ENCODE measurements at regions not wholly inside any gene's neighbourhood (a gene's known extent, or its start where the extent isn't known, plus 50 kb on each side); places are given as distances from the start of the nearest gene placed in this dataset.

DNA sequence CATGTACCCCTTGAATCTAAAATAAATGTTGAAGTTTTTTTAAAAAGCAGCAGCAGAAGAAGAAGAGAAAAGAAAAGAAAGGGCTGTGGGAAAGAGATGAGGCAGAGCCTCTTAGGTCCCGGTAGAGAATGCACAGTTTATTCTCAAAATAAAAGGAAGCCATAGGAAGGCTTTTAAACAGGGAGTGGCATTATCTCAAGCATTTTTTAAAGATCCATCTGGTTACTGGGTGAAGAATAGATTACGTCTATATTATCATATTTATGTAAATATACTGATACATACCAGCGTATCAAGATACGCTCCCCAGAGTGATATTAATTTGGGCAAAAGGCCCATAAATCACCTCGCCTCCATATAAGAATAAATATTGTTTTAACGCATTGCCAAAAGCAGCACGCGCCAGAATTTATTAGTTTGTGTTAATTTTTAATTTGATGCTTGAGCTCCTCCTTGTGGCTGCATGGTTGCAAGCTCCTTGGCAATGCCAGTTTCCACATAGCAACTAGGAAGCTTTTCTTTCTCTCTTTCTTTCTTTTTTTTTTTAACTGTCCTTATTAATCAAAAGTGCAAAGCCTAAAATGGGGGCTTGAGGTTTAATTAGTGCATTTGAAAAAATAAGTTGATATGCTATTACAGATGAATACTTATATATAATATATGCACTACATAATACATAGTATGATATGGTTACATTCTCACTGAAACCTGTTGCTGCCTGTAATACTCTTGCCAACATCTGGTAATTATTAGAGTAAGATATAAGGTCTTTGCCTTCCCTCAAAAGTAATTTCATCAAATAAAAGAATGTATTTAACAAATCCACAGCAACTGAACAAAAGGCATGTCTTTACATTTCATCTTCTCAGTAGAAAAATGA is 242.8 kb upstream of the UBE2E2 start:
- TF ChIP-seq, protein P1, sequence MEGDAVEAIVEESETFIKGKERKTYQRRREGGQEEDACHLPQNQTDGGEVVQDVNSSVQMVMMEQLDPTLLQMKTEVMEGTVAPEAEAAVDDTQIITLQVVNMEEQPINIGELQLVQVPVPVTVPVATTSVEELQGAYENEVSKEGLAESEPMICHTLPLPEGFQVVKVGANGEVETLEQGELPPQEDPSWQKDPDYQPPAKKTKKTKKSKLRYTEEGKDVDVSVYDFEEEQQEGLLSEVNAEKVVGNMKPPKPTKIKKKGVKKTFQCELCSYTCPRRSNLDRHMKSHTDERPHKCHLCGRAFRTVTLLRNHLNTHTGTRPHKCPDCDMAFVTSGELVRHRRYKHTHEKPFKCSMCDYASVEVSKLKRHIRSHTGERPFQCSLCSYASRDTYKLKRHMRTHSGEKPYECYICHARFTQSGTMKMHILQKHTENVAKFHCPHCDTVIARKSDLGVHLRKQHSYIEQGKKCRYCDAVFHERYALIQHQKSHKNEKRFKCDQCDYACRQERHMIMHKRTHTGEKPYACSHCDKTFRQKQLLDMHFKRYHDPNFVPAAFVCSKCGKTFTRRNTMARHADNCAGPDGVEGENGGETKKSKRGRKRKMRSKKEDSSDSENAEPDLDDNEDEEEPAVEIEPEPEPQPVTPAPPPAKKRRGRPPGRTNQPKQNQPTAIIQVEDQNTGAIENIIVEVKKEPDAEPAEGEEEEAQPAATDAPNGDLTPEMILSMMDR (IDR thresholded peaks at IDR 0.05), result no peak
- H3K4me3 ChIP-seq (ENCODE audit: low read length), result no peak overlapping the region
- ChIA-PET CTCF (no interaction called here), POLR2A (interaction anchor here (0.6 kb wide), 1 partner anchor 236 kb away, joined by 3 read pairs; no protein-coding TSS in a partner anchor)
- H3K9me3 ChIP-seq (ENCODE audit: control insufficient read depth in 1 of 2, insufficient read depth in 1 of 2, low read length in 2 of 2), result no peaks in the 10 kb centered on the region
- H3K27me3 ChIP-seq (ENCODE audit: control insufficient read depth in 1 of 2, insufficient read depth in 2 of 2, low read length in 2 of 2), result no peaks in the 10 kb centered on the region
- H3K27me3 Mint-ChIP-seq, result no peaks in the 10 kb centered on the region
- no peaks in the 10 kb centered on the region for H3K4me1 ChIP-seq (ENCODE audit: insufficient read depth, low read length)
- ATAC-seq (ENCODE audit: poor library complexity), result no peak
- no peaks in the 10 kb centered on the region for H3K4me1 Mint-ChIP-seq (ENCODE audit: low read depth)
- H3K27ac ChIP-seq (ENCODE audit: low read depth in 1 of 2, low read length in 2 of 2), result no peak overlapping the region
- DNase-seq, result peak in 1 of 14 experiments; percentile 7
- H3K9me3 Mint-ChIP-seq, result no peaks in the 10 kb centered on the region
- H3K36me3 ChIP-seq (ENCODE audit: insufficient read depth, low read length), result no peaks in the 10 kb centered on the region
- intact Hi-C loops (cut with DNase I, micrococcal nuclease), result no loop called here
- H3K4me3 Mint-ChIP-seq, result no peak overlapping the region
- no peak overlapping the region for H3K27ac Mint-ChIP-seq
- no peaks in the 10 kb centered on the region for H3K36me3 Mint-ChIP-seq (ENCODE audit: low read depth)

DNA sequence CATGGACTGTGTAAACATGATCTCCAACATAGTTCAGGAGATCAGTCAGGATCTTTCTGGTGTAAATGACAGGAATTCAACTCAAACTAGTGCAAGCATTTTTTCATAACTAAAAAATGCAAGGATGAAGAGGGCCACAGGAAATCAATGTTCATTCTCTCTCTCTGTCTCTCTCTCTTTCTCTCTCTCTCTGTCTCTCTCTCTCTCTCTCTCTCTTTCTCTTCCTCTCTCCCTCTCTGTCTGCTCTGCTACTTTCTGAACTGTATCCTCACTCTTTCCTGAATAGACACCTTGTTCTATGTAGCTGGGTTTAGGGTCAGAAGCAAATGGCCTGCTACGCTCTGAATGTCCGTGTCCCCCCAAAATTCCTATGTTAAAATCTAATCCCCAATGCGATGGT is 240.9 kb upstream of the UBE2E2 start:
- H3K27me3 Mint-ChIP-seq, result no peaks in the 10 kb centered on the region
- intact Hi-C loops (cut with DNase I, micrococcal nuclease), result no loop called here
- H3K27me3 ChIP-seq (ENCODE audit: control insufficient read depth in 1 of 2, insufficient read depth in 2 of 2, low read length in 2 of 2), result no peaks in the 10 kb centered on the region
- H3K4me1 Mint-ChIP-seq (ENCODE audit: low read depth), result no peaks in the 10 kb centered on the region
- H3K36me3 Mint-ChIP-seq (ENCODE audit: low read depth), result no peaks in the 10 kb centered on the region
- no peak overlapping the region for H3K27ac ChIP-seq (ENCODE audit: low read depth in 1 of 2, low read length in 2 of 2)
- DNase-seq (no peak), ATAC-seq (ENCODE audit: poor library complexity) (no peak)
- H3K36me3 ChIP-seq (ENCODE audit: insufficient read depth, low read length), result no peaks in the 10 kb centered on the region
- no peak overlapping the region for H3K4me3 Mint-ChIP-seq
- no peak overlapping the region for H3K27ac Mint-ChIP-seq
- ChIA-PET POLR2A (no interaction called here), CTCF (no interaction called here)
- no peaks in the 10 kb centered on the region for H3K9me3 ChIP-seq (ENCODE audit: control insufficient read depth in 1 of 2, insufficient read depth in 1 of 2, low read length in 2 of 2)
- TF ChIP-seq, protein P1 (IDR thresholded peaks at IDR 0.05), result no peak
- H3K4me3 ChIP-seq (ENCODE audit: low read length), result no peak overlapping the region
- H3K9me3 Mint-ChIP-seq, result no peaks in the 10 kb centered on the region
- no peaks in the 10 kb centered on the region for H3K4me1 ChIP-seq (ENCODE audit: insufficient read depth, low read length)

DNA sequence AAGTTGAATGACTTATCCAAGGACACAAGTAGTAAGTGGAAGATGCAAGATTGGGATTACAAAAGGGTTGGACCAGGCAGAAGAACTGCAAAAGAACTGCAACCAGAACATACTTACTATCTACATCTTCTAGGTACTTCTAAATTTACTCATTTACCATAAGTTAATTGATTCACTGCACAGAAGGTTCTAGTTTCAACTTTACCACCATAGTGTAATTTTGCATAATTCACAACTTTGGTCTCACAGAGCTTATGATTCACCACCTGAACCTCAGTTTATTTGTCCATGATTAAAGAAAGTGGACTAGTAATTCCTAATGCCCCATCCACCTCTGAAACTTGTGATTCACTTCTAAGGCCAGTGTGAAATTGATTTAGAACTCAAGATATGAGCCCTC is 236.8 kb upstream of the UBE2E2 start:
- TF ChIP-seq, protein P1 (IDR thresholded peaks at IDR 0.05), result no peak
- Histone ChIP-seq H3K9me3 (ENCODE audit: control insufficient read depth in 1 of 2, insufficient read depth in 1 of 2, low read length in 2 of 2) (no peaks in the 10 kb centered on the region), H3K4me3 (ENCODE audit: low read length) (no peak overlapping the region), H3K36me3 (ENCODE audit: insufficient read depth, low read length) (no peaks in the 10 kb centered on the region), H3K27me3 (ENCODE audit: control insufficient read depth in 1 of 2, insufficient read depth in 2 of 2, low read length in 2 of 2) (no peaks in the 10 kb centered on the region), H3K27ac (ENCODE audit: low read depth in 1 of 2, low read length in 2 of 2) (no peak overlapping the region), H3K4me1 (ENCODE audit: insufficient read depth, low read length) (no peaks in the 10 kb centered on the region)
- H3K4me3 Mint-ChIP-seq, result no peak overlapping the region
- H3K9me3 Mint-ChIP-seq, result no peaks in the 10 kb centered on the region
- intact Hi-C loops (cut with DNase I, micrococcal nuclease), result no loop called here
- ChIA-PET POLR2A (no interaction called here), CTCF (no interaction called here)
- H3K36me3 Mint-ChIP-seq (ENCODE audit: low read depth), result no peaks in the 10 kb centered on the region
- no peak for DNase-seq
- H3K27me3 Mint-ChIP-seq, result peaks cover 4% of the 10 kb centered on the region
- no peak overlapping the region for H3K27ac Mint-ChIP-seq
- no peaks in the 10 kb centered on the region for H3K4me1 Mint-ChIP-seq (ENCODE audit: low read depth)
- no peak for ATAC-seq (ENCODE audit: poor library complexity)

All from CD4-positive, alpha-beta T cell (primary cell).